ENCODE measurements at regions not wholly inside any gene's neighbourhood (a gene's known extent, or its start where the extent isn't known, plus 50 kb on each side); places are given as distances from the start of the nearest gene placed in this dataset.

- TF ChIP-seq EZH2 (optimal IDR thresholded peaks at IDR 0.05; ENCODE audit: low read depth, low read length) (no peak), CTCF (IDR thresholded peaks at IDR 0.05; ENCODE audit: low read length) (no peak), EZH2phosphoT487 (IDR thresholded peaks at IDR 0.05; ENCODE audit: low read length) (no peak)
Observed at GRCh38 chr2:47260971-47261370, 84.7 kb upstream of the CALM2 start.
